G401.6 (cell line): ENCODE measurements at regions not wholly inside any gene's neighbourhood (a gene's known extent, or its start where the extent isn't known, plus 50 kb on each side); places are given as distances from the start of the nearest gene placed in this dataset.

Source experiments
- FAIRE-seq: peaks from 2 replicates; lab custom pipeline; 2012; peaks lifted over from hg19 to GRCh38; lab: Jason Lieb, UNC

DNA sequence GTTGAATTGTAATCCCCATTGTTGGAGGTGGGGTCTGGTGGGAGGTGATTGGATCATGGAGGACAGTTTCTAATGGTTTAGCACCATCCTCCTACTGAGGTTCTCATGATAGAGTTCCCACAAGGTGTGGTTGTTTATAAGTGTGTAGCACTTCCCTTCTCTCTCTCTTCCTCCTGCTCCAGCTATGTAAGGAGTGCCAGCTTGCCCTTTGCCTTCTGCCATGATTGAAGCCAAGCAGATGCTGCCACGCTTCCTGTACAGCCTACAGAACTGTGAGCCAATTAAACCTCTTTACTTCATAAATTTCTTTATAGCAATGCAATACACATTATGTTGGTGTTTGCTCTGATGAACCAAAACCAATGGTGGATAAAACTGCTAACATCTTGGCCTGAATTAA, 238.2 kb downstream of the EFNB2 start:
- FAIRE-seq, result no peak

DNA sequence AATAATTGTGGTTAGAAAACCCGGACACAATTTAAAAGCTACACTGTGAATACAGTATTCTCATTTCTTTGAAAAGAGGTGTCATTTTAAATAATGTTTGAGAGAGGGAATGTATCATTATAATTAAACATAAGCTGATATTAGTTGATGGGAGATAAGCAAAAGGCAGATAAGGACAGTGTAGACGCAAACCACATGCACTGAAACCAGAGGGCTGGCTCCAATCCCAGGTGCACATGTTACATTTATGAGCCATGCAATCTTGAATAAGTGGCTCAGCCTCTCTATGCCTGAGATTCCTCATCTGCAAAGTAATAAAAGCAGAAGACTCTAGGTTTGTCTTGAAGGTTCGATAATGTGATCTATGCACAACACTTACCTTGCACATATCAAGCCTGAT, 238.7 kb downstream of the EFNB2 start:
- no peak for FAIRE-seq

DNA sequence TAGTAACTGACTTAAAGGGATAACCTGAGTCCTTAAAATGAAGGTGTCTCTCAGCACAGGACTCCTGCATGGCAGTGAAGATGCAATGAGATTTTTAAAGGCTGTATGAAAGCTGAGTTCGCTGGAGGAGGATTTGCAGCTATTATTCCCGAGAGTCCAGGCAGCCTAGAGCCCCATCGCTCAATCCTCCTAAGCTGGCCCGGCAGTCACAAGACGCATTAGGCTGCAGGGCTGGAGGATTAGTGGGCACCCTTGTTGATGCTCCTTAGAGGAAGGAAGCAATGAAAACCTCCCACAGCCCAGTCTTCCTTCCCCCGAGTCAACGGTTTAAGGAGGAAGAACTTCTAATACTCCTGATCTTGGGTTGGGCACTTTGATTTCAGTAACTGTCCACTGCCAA, 239.5 kb downstream of the EFNB2 start:
- no peak for FAIRE-seq

DNA sequence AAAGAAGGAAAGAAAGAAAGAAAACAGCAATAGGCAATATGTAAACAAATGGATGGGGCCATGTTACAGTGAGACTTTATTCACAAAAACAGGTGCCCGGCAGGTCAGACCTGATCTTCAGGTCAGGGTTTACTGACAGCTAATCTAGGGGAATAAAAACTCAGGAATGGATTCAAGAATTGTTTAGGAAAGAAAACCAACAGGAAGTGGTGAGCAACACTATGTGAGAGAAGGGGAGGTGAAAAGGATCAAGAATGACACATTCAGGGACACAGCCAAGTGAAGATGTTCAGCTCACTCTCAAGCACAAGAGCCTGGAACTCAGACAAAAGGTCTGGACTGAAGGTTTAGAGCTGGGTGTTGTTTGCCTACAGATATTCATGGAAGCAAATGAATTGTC, 244.5 kb downstream of the EFNB2 start:
- no peak for FAIRE-seq

DNA sequence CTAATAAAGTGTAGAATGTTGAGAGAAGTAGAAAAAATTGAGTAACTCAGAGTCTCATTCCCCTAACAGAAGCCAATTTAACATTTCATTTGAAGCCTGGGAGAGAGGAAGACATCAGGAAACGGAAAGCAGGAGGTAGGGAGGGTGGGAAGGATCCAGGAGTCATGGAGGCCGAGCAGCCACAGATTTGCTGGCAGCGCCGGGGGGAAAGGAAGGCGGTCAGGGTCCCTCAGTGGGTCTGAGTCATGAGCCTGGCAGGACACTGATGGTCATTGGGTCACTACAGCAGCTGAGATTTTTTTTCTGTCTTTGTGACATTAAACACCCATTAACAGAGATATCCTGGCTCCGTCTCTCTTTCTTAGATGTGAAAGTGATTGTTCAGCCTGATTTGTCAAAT, 248.1 kb downstream of the EFNB2 start:
- no peak for FAIRE-seq

DNA sequence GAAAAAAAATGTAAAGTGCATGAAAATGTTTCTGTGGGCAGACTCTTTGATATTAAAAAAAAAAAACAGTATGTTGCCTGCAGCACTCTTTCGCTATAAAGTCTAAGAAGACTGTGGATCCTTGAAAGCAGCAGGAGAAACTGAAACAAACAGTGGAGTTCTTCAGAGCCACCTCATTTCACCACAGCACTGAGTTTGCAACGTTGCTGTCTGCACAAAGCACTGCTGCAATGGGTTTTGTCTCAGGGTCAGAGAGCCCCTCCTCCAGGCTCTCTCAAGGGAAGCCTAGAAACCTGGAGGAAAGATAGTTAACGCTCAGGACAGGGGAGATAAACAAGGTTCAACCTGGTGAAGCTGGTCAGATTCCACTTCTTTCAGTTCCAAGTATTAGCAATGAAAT, 248.7 kb downstream of the EFNB2 start:
- no peak for FAIRE-seq

DNA sequence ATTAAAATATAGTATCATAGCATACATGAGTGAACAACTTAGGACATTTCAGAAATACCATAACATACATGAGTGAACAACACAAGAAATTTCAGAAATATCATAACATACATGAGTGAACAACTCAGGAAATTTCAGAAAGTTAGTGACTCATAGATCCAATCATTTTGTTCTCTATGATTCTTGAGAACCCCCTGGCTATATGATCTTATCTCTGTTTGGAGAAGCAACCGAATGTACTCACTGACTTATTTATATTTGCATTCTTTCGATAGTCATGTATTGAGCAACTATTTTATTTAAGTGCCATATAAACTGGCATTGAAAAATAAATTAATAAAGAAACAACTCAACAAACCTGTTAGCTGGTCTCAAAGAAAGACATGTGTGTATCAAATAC, 251.1 kb downstream of the EFNB2 start:
- FAIRE-seq, result no peak

DNA sequence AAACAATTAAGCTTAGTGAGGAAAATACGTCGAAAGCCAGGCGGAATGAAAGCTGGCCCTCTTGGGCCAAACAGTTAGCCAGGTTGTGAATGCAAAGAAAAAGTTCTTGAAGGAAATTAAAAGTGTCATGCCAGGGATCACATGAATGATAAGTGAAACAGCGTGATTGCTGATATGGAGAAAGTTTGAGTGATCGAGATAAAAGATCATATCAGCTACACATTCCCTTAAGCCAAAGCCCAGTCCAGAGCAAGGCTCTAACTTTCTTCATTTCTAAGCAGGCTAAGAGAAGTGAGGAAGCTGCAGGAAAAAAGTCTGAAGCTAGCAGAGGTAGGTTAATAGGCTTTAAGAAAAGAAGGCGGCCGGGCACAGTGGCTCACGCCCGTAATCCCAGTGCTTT, 254.0 kb downstream of the EFNB2 start:
- no peak for FAIRE-seq

DNA sequence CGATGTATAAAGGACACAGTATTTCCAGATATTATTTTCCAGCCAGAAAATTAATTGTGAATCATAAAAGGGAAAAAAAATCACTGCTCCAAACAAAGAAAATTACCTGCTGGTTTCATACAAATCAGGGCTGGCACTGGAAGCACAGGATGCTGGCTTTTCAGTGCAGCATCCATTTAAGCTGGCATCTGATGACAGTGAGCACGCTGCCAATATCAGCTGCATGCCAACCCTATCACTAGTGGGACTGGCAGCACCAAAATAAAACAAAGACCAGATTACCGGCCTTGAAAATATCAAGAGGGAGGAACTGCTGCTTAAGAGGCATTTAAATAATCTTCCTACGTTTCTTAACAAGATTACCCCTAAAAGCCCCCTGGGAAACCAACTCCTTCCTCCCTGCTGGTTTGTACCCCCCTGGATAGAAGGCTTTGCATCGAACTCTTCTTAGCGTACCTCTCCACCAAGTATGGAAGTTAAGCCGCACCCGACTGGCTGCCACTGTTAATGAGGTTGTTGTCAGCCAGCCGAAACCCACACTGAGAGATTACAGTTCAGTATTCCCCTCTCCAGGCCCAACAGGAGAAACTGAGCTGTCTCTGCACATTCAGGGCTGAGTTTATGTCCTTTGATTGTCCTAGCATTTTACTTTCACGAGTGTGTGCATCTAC, 257.8 kb downstream of the EFNB2 start:
- no peak for FAIRE-seq

DNA sequence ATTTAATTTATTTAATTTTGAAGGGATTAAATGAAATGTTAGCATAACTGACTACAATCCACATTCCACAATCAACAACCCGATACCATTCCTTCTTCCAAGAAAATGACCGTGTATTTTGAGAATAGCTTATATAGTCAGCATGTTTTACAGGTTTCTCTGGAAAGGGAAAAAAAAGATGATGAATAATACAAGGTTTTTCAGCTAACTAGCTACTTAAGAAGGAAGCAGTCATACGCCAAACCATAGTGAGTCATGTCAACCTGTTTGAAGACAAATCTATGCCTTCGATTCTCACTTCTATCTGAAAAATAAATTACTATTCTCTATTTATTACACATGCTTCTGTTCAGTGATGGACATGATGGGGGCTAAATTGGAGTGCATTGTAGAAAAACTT, 258.6 kb downstream of the EFNB2 start:
- FAIRE-seq, result no peak

DNA sequence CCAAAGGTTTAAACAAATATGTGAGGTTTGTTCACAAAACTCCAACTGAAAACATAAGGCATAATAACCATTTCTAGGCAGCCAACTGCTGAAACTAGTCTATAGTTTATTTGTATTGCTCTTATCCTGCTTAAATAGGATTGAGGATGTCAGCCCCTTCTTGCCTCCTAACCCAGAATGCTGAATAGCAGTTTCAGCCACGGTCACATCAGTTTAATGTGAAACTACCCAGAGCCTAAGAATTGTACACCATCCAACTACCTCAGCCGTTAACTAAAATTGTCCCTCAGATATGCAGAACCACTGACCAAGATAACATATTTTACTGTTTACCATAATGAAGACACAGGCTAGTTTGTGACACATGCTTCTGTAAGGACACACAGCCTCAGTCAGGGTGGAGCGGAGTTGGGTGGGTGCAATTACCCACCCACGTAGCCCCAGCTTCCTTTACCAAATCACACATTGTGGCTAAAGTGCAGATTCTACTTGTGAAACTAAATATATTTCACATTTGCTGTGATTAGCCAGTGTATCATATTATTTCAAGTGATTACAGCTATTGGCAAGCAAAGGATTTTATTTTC, 259.9 kb downstream of the EFNB2 start:
- FAIRE-seq, result no peak

DNA sequence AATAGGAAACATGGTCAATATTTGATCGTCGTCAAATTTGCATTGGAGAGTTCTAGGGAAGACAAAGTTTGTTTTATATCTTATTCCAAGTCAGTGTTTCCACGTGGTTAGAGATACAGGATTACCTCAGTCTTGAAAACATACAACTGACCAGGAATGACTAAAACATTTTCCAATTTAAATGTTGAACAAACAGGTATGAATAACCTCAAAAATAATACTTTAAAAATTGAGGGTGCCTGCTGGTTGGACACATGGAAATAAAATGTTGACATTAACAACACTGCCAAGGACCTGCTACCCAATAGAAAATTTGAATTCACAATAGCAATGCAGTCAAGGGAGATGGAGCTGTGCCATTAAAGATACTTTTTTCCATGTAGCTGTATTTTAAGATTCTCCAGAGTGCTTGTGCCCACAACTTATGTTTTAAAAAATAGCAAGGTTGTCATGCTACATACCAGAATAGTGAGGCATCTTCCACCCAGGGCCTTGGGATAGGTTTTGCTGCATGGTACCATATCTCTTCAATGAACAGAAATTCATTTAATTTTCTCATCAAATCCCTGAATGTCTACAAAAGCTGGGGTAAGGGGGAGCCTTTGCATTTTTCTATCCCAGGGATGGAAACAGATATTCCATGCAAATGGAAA, 260.8 kb downstream of the EFNB2 start:
- no peak for FAIRE-seq

DNA sequence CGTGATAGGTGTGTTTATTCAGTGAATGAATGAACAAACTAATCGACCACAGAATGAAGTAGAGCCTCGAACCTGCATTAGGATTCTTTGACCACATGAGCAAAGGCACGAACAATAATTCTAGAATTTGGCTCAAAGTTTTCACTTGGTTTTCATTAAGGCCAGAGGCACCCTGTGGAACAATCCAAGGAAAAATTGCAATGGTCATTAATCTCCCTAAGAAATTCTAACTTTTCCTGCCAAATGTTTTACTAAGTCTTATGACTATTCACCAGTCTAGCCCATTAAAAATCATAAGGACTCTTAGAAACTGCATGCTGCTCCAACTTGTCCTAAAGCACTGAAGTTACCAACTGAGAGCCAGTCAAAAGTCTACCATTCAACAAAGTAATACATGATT, 271.7 kb downstream of the EFNB2 start:
- no peak for FAIRE-seq

DNA sequence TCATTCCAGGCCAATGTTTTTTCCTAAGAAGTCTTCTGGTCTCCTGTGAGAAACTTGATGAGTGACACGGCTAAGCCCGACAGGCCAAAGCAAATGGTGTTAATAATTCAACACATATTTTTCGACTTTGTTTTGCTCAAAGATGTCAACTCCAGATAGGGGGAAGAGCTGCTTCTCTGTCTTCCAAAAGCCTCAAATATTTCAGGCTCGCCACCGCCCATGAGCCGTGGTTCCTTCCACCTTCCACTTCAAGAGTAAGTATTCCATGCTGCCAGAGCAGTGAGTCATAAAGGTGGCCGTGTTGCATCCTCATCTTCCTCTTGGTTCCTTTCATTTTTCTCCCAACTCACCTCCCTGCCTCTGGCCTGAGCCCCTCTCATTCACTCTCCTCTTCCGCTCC, 272.6 kb downstream of the EFNB2 start:
- no peak for FAIRE-seq

DNA sequence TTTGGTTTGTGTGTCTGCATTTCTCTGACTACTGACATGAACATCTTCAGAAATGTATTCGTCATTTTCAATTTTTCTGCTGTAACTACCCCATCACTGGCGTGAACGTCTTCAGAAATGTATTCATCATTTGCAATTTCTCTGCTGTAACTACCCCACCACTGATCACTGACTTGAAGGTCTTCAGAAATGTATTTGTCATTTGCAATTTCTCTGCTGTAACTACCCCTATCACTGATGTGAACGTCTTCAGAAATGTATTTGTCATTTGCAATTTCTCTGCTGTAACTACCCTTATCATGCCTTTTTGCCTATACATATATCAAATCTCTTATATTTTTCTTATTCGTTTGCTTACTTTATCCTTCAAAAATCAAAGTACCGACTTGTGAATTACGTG, 274.0 kb downstream of the EFNB2 start:
- FAIRE-seq, result no peak

DNA sequence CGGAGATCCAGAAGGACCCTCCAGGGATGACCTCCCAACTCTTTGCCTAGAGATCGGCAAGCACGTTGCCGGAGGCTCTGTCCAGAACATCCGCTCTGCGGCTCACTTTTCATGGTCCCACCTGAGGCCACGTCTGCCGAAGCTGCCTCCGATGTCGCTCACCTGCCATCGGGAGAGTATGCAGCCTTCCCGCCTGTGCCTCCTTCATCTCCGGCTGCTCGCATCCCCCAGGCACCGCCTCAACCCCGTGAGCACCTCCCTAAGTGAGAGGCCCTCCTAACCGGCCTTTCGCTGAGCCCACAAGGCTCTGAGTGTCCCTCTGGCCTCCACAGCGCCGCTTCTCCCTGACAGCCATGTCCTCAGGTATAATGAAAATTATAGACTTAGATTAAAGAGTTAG, 275.1 kb downstream of the EFNB2 start:
- no peak for FAIRE-seq

DNA sequence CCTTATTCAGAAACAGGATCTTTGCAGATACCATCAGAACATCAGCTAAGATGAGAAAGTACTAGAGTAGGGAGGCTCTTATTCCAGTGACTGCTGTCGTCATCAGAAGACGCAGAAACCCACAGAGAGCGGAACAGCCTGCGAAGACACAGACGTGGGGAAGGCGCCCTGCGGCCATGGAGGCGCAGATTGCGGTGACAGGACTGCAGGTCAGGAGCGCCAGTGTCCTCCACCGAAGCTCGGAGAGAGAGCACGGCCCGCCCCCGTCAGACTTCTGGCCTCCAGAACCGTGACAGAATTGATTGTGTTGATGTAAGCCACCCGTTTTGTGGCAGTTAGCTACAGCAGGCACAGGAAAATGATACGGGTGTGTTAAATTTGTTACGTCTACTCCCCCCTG, 275.5 kb downstream of the EFNB2 start:
- FAIRE-seq, result no peak

DNA sequence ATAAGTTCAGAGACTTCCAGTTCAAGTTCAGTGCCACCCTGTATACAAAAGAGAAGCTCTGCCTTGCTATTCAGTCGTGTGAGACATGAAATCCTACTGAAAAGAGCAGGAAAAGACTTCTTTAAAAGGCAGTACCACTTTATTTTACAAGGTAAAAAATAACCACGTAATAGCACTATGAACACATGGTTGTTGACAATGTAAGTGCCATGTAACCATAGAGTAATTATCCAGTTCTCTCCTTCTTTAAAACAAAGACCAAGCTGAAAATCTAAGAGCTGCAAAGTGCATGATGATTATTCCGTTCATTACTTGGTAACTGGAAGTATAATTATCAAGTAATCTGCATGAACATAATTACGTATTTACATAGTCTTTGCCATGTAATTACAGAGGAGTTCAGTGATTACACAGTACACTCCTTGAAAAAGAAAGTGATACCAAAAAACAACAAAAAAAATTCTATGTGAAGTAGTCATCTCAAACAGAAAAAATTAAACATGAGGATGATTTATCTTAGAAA, 288.7 kb downstream of the EFNB2 start:
- FAIRE-seq, result no peak

DNA sequence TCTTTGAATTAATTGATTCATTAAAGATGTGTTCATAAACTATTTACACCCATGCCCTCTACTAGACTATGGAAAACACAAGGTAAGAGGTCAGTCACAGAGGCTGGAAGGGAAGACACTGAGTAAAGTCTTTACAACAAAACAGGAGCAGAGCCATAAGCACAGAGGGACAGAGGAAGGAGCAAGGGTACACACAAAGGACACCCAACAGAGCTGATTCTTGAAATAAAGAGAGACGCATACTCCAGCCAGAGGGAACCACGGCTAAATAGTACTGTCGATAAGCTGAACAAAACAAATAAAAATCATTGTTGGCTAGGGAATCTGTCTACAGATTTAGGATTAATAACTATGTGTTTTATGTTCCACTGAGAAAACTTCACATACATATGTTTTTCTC, 289.2 kb downstream of the EFNB2 start:
- FAIRE-seq, result no peak

DNA sequence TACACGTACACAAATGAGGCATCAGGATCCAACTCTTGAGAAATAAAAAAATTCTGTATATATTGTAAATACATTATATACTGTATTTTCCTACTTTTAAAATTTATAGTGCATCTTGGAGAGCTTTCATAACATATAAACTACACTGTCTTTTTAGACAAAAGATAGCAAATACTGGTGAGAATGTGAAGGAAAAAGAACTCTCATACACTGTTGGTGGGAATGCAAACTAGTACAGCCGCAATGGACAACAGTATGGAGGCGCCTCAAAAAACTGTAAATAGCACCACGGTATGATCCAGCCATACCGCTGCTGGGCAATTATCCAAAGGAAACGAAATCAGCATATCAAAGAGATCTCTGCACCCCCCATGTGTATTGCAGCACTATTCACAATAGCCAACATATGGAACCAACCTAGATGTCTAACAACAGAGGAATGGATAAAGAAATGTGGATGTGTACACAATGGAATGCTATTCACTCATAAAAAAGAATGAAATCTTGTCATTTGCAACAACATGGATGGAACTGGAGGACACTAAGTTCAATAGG, 292.4 kb downstream of the EFNB2 start:
- no peak for FAIRE-seq

DNA sequence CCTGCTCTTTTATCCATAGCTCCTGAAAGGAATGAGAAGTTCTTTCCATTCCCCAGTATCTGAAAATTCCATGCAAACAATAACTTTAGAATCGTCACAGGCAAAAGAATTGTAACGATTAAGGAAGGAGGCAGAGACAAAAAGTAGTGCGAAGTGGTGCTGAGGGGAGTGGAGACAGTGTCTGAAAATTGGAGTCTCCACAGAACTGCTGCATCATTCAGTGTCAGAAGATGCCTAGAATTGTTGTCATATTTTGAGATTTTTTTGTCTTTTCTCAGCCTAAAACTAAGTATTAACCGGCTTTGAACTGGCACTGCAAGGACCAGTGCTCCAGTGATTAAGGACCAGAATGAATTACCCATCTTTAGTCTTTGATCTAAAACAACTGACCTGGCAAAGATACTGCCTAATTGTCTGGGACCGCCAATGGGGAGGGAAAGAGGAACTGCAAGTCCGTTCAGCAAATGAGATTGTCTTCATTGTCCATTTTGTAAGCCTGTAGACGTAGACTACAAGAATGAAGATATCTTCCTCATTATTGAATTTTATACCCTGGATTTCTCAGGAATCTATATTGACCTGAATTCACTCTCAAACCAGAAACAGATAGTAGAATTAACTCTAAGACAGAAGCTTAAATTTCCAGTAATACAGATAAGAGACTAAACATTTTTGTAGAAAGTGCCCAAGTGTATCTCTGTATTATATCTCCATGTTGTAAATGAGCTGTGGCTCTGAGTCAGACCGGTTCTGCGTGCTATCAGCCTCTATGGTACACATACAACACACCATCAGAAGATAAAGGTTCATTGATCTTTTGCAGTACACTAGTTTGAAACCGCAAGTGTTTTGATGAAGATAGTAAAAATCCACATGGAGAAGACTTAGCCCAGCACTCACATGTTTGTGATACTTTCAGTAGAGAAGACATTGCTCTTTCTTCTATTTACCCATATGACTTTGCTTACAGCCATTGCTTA, 293.2 kb downstream of the EFNB2 start:
- no peak for FAIRE-seq

DNA sequence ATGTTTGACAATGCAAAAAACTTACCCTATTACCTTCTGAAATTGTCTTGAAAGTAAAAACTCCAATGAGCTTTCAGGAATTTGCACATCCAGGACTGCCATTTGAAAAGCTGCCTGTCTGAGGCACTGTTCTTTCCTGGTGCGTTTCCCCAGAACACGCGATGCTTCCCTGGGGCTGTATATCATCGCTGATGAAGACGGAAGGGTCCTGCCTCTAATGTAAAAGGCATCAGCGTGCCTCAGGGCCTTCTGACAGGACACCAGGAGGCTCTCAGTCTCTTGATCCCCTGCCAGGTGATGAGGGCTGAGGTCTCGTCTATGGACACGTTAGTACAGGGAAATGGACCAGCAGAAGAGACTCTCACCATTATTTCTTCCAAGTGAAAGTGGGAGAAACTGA, 296.8 kb downstream of the EFNB2 start:
- FAIRE-seq, result no peak
